ENCODE measurements at regions not wholly inside any gene's neighbourhood (a gene's known extent, or its start where the extent isn't known, plus 50 kb on each side); places are given as distances from the start of the nearest gene placed in this dataset.

GRCh38 chrX:34365471-34365870 is 233.4 kb upstream of the FAM47A start:
- DNase-seq (ENCODE audit: extremely low spot score, unreplicated experiment): no peak
- Mint-ChIP-seq H3K27me3 (ENCODE audit: unreplicated experiment) (no peaks in the 10 kb centered on the region), H3K36me3 (ENCODE audit: unreplicated experiment) (no peaks in the 10 kb centered on the region), H3K27ac (ENCODE audit: unreplicated experiment) (no peak overlapping the region), H3K4me3 (ENCODE audit: unreplicated experiment) (no peak overlapping the region), H3K9me3 (ENCODE audit: unreplicated experiment) (no peaks in the 10 kb centered on the region), H3K4me1 (ENCODE audit: unreplicated experiment) (no peaks in the 10 kb centered on the region)
- peak; percentile 59 for TF ChIP-seq CTCF (IDR thresholded peaks at IDR 0.05)

GRCh38 chrX:34350561-34351335 is 218.6 kb upstream of the FAM47A start:
- TF ChIP-seq CTCF (IDR thresholded peaks at IDR 0.05): no peak
- Mint-ChIP-seq H3K4me1 (ENCODE audit: unreplicated experiment) (peaks cover 7% of the 10 kb centered on the region), H3K9me3 (ENCODE audit: unreplicated experiment) (no peaks in the 10 kb centered on the region), H3K27ac (ENCODE audit: unreplicated experiment) (no peak overlapping the region), H3K27me3 (ENCODE audit: unreplicated experiment) (no peaks in the 10 kb centered on the region), H3K4me3 (ENCODE audit: unreplicated experiment) (no peak overlapping the region), H3K36me3 (ENCODE audit: unreplicated experiment) (no peaks in the 10 kb centered on the region)
- DNase-seq (ENCODE audit: extremely low spot score, unreplicated experiment): no peak

- Mint-ChIP-seq H3K27me3 (ENCODE audit: unreplicated experiment) (no peaks in the 10 kb centered on the region), H3K4me1 (ENCODE audit: unreplicated experiment) (no peaks in the 10 kb centered on the region), H3K4me3 (ENCODE audit: unreplicated experiment) (no peak overlapping the region), H3K27ac (ENCODE audit: unreplicated experiment) (no peak overlapping the region), H3K36me3 (ENCODE audit: unreplicated experiment) (no peaks in the 10 kb centered on the region), H3K9me3 (ENCODE audit: unreplicated experiment) (no peaks in the 10 kb centered on the region)
- no peak for DNase-seq (ENCODE audit: extremely low spot score, unreplicated experiment)
- no peak for TF ChIP-seq CTCF (IDR thresholded peaks at IDR 0.05)
These were observed 210.9 kb upstream of the FAM47A start for GRCh38 chrX:34343001-34343400.

- no peak for DNase-seq (ENCODE audit: extremely low spot score, unreplicated experiment)
- H3K4me1 Mint-ChIP-seq (ENCODE audit: unreplicated experiment): no peaks in the 10 kb centered on the region
- H3K36me3 Mint-ChIP-seq (ENCODE audit: unreplicated experiment): no peaks in the 10 kb centered on the region
- H3K4me3 Mint-ChIP-seq (ENCODE audit: unreplicated experiment): no peak overlapping the region
- no peak overlapping the region for H3K27ac Mint-ChIP-seq (ENCODE audit: unreplicated experiment)
- no peaks in the 10 kb centered on the region for H3K27me3 Mint-ChIP-seq (ENCODE audit: unreplicated experiment)
- TF ChIP-seq CTCF (IDR thresholded peaks at IDR 0.05): no peak
- H3K9me3 Mint-ChIP-seq (ENCODE audit: unreplicated experiment): no peaks in the 10 kb centered on the region
These were observed 209.7 kb upstream of the FAM47A start for GRCh38 chrX:34341814-34342213.

GRCh38 chrX:34341258-34341657 is 209.1 kb upstream of the FAM47A start:
- Mint-ChIP-seq H3K27ac (ENCODE audit: unreplicated experiment) (no peak overlapping the region), H3K9me3 (ENCODE audit: unreplicated experiment) (no peaks in the 10 kb centered on the region), H3K4me1 (ENCODE audit: unreplicated experiment) (no peaks in the 10 kb centered on the region), H3K4me3 (ENCODE audit: unreplicated experiment) (no peak overlapping the region), H3K27me3 (ENCODE audit: unreplicated experiment) (no peaks in the 10 kb centered on the region), H3K36me3 (ENCODE audit: unreplicated experiment) (no peaks in the 10 kb centered on the region)
- no peak for DNase-seq (ENCODE audit: extremely low spot score, unreplicated experiment)
- no peak for TF ChIP-seq CTCF (IDR thresholded peaks at IDR 0.05)
